ENCODE measurements at regions not wholly inside any gene's neighbourhood (a gene's known extent, or its start where the extent isn't known, plus 50 kb on each side); places are given as distances from the start of the nearest gene placed in this dataset.

GRCh38 chr22:23384431-23384830 is 195.7 kb downstream of the IGLL1 start:
- peaks cover 13% of the 10 kb centered on the region for H3K27me3 Mint-ChIP-seq (ENCODE audit: insufficient read depth, unreplicated experiment)

DNA sequence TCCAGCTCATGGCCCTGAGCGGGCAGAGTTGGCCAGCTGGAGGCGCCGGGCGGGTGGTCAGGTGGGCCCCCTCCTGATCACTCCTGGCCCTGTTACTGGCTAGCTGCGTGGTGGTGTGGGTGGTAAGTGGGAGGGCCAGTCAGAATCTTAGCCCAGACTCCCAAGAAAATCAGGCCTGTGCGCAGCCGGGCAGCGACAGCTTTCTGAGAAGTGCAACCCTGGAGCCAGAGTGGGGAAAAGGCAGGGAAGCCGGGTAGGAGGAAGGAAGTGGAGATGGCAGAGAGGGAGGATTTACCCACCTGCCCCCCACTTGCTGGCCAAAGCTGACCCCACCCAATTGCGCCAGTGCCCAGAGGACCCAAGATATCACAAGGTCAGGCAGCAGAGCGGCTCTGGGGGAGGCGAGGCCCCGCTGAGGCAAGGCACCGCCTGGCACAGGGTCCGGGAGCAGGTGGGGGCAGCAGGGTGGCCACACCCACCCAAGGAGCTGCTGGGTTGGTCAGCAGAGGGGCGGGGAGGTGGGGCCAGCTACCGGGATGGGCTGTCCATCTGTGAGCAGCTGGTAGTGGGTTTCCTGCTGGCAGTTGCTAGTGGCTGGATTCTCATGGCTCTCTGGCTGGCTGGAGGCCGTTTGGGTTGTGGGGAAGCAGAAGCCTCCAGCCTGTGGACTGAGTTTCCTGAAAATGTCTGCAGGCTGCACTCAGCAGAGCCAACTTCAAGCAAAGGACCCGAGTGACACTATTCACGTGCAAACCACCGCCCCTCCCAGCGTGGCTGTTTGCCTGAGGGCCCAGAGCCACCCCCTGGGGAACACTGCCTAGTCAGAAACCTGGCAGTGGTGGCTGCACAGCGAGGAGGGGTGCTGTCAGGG is 196.4 kb downstream of the IGLL1 start:
- POLR2A ChIA-PET = no interaction called here
- BruUV-seq (replicated peaks) = no TSS peak
- CTCF ChIA-PET = interaction anchor here (0.6 to 1.1 kb wide), 2 partner anchors 424 to 425 kb away, joined by 3 to 5 read pairs; no protein-coding TSS in a partner anchor
- no peaks in the 10 kb centered on the region for H3K9me3 Mint-ChIP-seq (ENCODE audit: unreplicated experiment)
- H3K27ac Mint-ChIP-seq (ENCODE audit: low read depth, unreplicated experiment) = no peak overlapping the region
- no peaks in the 10 kb centered on the region for H3K4me1 Mint-ChIP-seq (ENCODE audit: insufficient read depth, unreplicated experiment)
- DNase-seq (ENCODE audit: unreplicated experiment) = no peak
- no peak overlapping the region for H3K4me3 Mint-ChIP-seq (ENCODE audit: unreplicated experiment)
- H3K36me3 Mint-ChIP-seq (ENCODE audit: insufficient read depth, unreplicated experiment) = peaks cover 5% of the 10 kb centered on the region
- peaks cover 13% of the 10 kb centered on the region for H3K27me3 Mint-ChIP-seq (ENCODE audit: insufficient read depth, unreplicated experiment)
- intact Hi-C loops (cut with micrococcal nuclease) = no loop called here
- TF ChIP-seq, protein P1, sequence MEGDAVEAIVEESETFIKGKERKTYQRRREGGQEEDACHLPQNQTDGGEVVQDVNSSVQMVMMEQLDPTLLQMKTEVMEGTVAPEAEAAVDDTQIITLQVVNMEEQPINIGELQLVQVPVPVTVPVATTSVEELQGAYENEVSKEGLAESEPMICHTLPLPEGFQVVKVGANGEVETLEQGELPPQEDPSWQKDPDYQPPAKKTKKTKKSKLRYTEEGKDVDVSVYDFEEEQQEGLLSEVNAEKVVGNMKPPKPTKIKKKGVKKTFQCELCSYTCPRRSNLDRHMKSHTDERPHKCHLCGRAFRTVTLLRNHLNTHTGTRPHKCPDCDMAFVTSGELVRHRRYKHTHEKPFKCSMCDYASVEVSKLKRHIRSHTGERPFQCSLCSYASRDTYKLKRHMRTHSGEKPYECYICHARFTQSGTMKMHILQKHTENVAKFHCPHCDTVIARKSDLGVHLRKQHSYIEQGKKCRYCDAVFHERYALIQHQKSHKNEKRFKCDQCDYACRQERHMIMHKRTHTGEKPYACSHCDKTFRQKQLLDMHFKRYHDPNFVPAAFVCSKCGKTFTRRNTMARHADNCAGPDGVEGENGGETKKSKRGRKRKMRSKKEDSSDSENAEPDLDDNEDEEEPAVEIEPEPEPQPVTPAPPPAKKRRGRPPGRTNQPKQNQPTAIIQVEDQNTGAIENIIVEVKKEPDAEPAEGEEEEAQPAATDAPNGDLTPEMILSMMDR (IDR thresholded peaks at IDR 0.05; ENCODE audit: unreplicated experiment) = no peak

More at GRCh38 chr22:23384431-23384830, 195.7 kb downstream of the IGLL1 start:
- intact Hi-C loops (cut with micrococcal nuclease) = no loop called here
- H3K36me3 Mint-ChIP-seq (ENCODE audit: insufficient read depth, unreplicated experiment) = peaks cover 5% of the 10 kb centered on the region
- TF ChIP-seq, protein P1 (IDR thresholded peaks at IDR 0.05; ENCODE audit: unreplicated experiment) = no peak
- POLR2A ChIA-PET = no interaction called here
- no peak for DNase-seq (ENCODE audit: unreplicated experiment)
- no peaks in the 10 kb centered on the region for H3K9me3 Mint-ChIP-seq (ENCODE audit: unreplicated experiment)
- CTCF ChIA-PET = interaction anchor here (0.6 kb wide), 1 partner anchor 426 kb away, joined by 3 read pairs; no protein-coding TSS in a partner anchor
- H3K4me3 Mint-ChIP-seq (ENCODE audit: unreplicated experiment) = no peak overlapping the region
- H3K27ac Mint-ChIP-seq (ENCODE audit: low read depth, unreplicated experiment) = no peak overlapping the region
- no peaks in the 10 kb centered on the region for H3K4me1 Mint-ChIP-seq (ENCODE audit: insufficient read depth, unreplicated experiment)
- no TSS peak for BruUV-seq (replicated peaks)

DNA sequence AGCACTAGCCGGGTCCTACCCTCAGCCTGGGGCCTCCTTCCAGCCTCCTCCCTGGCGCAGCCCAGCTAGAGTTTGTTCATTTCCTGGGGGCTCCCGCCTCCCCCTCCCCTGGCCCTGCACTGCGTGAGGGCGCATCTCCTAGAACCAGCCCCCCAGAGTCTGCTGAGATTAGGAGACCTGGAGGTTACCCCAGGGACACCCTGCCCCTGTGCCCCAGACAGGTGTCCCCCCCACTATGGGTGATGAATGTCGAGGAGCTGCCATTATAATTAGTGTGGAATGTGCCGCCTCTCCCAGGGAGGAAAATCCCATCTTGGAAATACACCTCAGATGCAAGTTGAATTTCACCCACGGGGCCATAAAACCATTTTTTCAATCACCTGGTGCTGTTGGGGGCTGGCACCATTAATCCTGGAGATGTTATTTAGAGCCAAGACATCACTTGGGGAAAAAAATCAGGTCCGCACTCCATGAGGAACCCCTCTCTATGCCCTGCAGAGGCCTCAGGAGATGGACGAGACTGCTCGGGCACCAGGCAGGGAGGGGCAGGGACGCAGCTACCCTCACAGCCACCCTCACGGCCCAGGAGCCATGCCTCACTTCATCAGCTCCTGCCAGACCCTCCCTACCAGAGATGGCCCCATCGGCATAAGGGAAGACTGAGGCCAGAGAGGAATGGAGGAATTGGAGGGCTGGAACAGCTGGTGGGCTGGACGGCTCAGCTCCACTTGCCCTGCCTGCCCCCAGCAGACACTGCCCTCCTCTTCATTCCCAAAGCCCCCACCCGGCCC is 197.5 kb downstream of the IGLL1 start:
- ChIA-PET POLR2A (no interaction called here), CTCF (interaction anchor here (0.7 to 1.1 kb wide), 2 partner anchors 423 to 426 kb away, joined by 5 read pairs; no protein-coding TSS in a partner anchor)
- no peaks in the 10 kb centered on the region for H3K4me1 Mint-ChIP-seq (ENCODE audit: insufficient read depth, unreplicated experiment)
- TF ChIP-seq, protein P1 (IDR thresholded peaks at IDR 0.05; ENCODE audit: unreplicated experiment) = no peak
- intact Hi-C loops (cut with micrococcal nuclease) = no loop called here
- H3K27ac Mint-ChIP-seq (ENCODE audit: low read depth, unreplicated experiment) = no peak overlapping the region
- peaks cover 17% of the 10 kb centered on the region for H3K27me3 Mint-ChIP-seq (ENCODE audit: insufficient read depth, unreplicated experiment)
- H3K9me3 Mint-ChIP-seq (ENCODE audit: unreplicated experiment) = no peaks in the 10 kb centered on the region
- peaks cover 5% of the 10 kb centered on the region for H3K36me3 Mint-ChIP-seq (ENCODE audit: insufficient read depth, unreplicated experiment)
- no peak for DNase-seq (ENCODE audit: unreplicated experiment)
- no TSS peak for BruUV-seq (replicated peaks)
- no peak overlapping the region for H3K4me3 Mint-ChIP-seq (ENCODE audit: unreplicated experiment)

All from MCF 10A (cell line).